ENCODE measurements at regions not wholly inside any gene's neighbourhood (a gene's known extent, or its start where the extent isn't known, plus 50 kb on each side); places are given as distances from the start of the nearest gene placed in this dataset.
A peak's percentile ranks its signal among the peaks of the same experiment; 100 is the strongest.

DNA sequence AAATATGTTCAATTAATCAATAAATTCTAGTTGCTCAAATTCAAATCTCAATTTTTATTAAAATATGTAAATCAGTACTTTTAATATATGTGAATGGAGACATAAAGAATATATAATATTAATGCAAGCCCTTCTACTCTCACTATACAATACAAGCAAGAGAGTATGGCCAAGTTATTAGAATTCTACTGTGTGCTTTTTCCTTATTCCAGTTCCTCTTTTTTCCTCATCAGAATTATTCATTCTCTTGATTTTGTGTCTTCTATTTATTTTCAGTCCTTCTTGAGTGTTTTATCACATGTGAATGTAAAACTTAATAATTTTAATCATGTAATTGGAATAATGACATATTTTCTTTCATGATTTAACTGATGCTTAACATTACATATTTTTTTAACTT is 276.8 kb downstream of the PCDH20 start:
- POLR2A ChIA-PET: no interaction called here

DNA sequence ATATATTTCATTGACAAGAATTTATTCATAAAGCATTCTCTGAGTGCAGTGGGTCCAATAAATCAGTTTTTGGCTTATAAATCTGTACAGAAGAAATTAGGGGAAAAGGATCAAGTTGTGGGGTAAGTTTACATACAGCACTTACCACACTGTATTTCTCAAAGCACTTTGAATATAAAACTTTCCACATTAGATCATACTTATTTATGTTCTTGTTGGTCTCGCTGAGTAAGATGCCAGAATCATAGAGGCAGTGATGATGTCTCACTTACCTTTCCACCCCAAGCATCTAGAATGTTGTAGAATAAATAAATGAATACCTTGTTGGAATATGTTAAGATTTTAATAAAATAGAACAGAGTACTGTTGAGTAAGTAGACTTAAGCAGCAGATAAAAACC is 279.1 kb downstream of the PCDH20 start:
- BruUV-seq (replicated peaks): no TSS peak
- H3K36me3 ChIP-seq (ENCODE audit: control insufficient read depth in 2 of 2, insufficient read depth in 2 of 2, low read length in 1 of 2): no peaks in the 10 kb centered on the region
- DNase-seq (ENCODE audit: low read depth, low spot score): no peak
- H3K4me3 ChIP-seq: no peak overlapping the region
- SMC1A ChIA-PET (ENCODE audit: uncharacterized antibody, unreplicated experiment): interaction anchor here (0.9 to 1.1 kb wide), 2 partner anchors 13 to 33 kb away, joined by 3 read pairs; no protein-coding TSS in a partner anchor
- WGBS (ENCODE audit: insufficient coverage, insufficient replicate concordance, low lambda C conversion rate, missing lambda C conversion rate): 5% methylated on average over 1 of the region's 1 CpG
- POLR2A ChIA-PET: no interaction called here
- RAD21 ChIA-PET (ENCODE audit: unreplicated experiment): no interaction called here
- no peak overlapping the region for H3K27ac ChIP-seq (ENCODE audit: control insufficient read depth, insufficient read depth)
- H3K9ac ChIP-seq (ENCODE audit: control insufficient read depth, insufficient read depth, low read length): no peak overlapping the region
- no peaks in the 10 kb centered on the region for H3K4me1 ChIP-seq (ENCODE audit: control insufficient read depth, insufficient read depth, low read length)
- no peaks in the 10 kb centered on the region for H3K9me3 ChIP-seq (replicated peaks; ENCODE audit: control insufficient read depth, insufficient read depth, low read length)
- in situ Hi-C loops (cut with MboI): no loop called here
- no peak for FAIRE-seq
- no peaks in the 10 kb centered on the region for H4K20me1 ChIP-seq (ENCODE audit: control insufficient read depth, insufficient read depth)
- intact Hi-C loops (cut with micrococcal nuclease; ENCODE audit: unreplicated experiment): loop anchor here (10.0 kb wide), 1 partner anchor 268 kb away; no protein-coding TSS in a partner anchor
- ATAC-seq: no peak
- H3K79me2 ChIP-seq (ENCODE audit: control insufficient read depth, insufficient read depth, low read length): no peaks in the 10 kb centered on the region
- H3K4me2 ChIP-seq (ENCODE audit: control insufficient read depth, insufficient read depth): no peak overlapping the region
- no peak overlapping the region for H2AFZ ChIP-seq (ENCODE audit: control insufficient read depth, low read depth, low read length)
- no peaks in the 10 kb centered on the region for H3K27me3 ChIP-seq (replicated peaks in 1 of 2; ENCODE audit: control insufficient read depth in 2 of 2, insufficient read depth in 2 of 2, low read length in 1 of 2)
- CTCF ChIA-PET: interaction anchor here (0.6 kb wide), 1 partner anchor 124 kb away, joined by 3 read pairs; no protein-coding TSS in a partner anchor
- TF ChIP-seq SMARCA5 (IDR thresholded peaks at IDR 0.05) (no peak), RELA (IDR thresholded peaks at IDR 0.05; ENCODE audit: borderline replicate concordance, partially characterized antibody) (no peak), TBL1XR1 (IDR thresholded peaks at IDR 0.05; ENCODE audit: low read depth, low read length) (no peak), EGR1 (IDR thresholded peaks at IDR 0.05; ENCODE audit: borderline replicate concordance in 1 of 2, low read depth in 2 of 2, low read length in 2 of 2) (no peak), YBX1 (IDR thresholded peaks at IDR 0.05) (no peak), LARP7 (IDR thresholded peaks at IDR 0.05) (no peak), CBX5 (IDR thresholded peaks at IDR 0.05; ENCODE audit: low read depth) (no peak), SP1 (IDR thresholded peaks at IDR 0.05; ENCODE audit: low read depth, low read length) (no peak), MXI1 (IDR thresholded peaks at IDR 0.05; ENCODE audit: low read depth, low read length) (no peak), ZZZ3 (IDR thresholded peaks at IDR 0.05; ENCODE audit: control insufficient read depth, insufficient read length, low read depth) (no peak), RCOR1 (conservative IDR thresholded peaks at IDR 0.05; ENCODE audit: low read depth, low read length) (no peak)
- TF ChIP-seq, protein P1, sequence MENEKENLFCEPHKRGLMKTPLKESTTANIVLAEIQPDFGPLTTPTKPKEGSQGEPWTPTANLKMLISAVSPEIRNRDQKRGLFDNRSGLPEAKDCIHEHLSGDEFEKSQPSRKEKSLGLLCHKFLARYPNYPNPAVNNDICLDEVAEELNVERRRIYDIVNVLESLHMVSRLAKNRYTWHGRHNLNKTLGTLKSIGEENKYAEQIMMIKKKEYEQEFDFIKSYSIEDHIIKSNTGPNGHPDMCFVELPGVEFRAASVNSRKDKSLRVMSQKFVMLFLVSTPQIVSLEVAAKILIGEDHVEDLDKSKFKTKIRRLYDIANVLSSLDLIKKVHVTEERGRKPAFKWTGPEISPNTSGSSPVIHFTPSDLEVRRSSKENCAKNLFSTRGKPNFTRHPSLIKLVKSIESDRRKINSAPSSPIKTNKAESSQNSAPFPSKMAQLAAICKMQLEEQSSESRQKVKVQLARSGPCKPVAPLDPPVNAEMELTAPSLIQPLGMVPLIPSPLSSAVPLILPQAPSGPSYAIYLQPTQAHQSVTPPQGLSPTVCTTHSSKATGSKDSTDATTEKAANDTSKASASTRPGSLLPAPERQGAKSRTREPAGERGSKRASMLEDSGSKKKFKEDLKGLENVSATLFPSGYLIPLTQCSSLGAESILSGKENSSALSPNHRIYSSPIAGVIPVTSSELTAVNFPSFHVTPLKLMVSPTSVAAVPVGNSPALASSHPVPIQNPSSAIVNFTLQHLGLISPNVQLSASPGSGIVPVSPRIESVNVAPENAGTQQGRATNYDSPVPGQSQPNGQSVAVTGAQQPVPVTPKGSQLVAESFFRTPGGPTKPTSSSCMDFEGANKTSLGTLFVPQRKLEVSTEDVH (IDR thresholded peaks at IDR 0.05; ENCODE audit: low read depth, partially characterized antibody): no peak

More for the DNA sequence above, 276.8 kb downstream of the PCDH20 start:
- H2AFZ ChIP-seq (ENCODE audit: control insufficient read depth, low read depth, low read length): no peak overlapping the region
- peak; percentile 57; the same call in 1 of the 2 replicates for TF ChIP-seq SPI1 (IDR thresholded peaks at IDR 0.05; ENCODE audit: borderline replicate concordance, insufficient read depth, low read depth, low read length)
- TF ChIP-seq, protein P2, sequence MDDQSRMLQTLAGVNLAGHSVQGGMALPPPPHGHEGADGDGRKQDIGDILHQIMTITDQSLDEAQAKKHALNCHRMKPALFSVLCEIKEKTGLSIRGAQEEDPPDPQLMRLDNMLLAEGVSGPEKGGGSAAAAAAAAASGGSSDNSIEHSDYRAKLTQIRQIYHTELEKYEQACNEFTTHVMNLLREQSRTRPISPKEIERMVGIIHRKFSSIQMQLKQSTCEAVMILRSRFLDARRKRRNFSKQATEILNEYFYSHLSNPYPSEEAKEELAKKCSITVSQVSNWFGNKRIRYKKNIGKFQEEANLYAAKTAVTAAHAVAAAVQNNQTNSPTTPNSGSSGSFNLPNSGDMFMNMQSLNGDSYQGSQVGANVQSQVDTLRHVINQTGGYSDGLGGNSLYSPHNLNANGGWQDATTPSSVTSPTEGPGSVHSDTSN (IDR thresholded peaks at IDR 0.05; ENCODE audit: insufficient replicate concordance, low read depth, low read length): no peak
- H3K4me1 ChIP-seq (ENCODE audit: control insufficient read depth, insufficient read depth, low read length): no peaks in the 10 kb centered on the region
- ChIA-PET RAD21 (ENCODE audit: unreplicated experiment) (no interaction called here), SMC1A (ENCODE audit: uncharacterized antibody, unreplicated experiment) (no interaction called here), CTCF (interaction anchor here (0.6 kb wide), 1 partner anchor 68 kb away, joined by 3 read pairs; no protein-coding TSS in a partner anchor)
- no peak for FAIRE-seq
- H3K36me3 ChIP-seq (ENCODE audit: control insufficient read depth in 2 of 2, insufficient read depth in 2 of 2, low read length in 1 of 2): no peaks in the 10 kb centered on the region
- H4K20me1 ChIP-seq (ENCODE audit: control insufficient read depth, insufficient read depth): no peaks in the 10 kb centered on the region
- no peak overlapping the region for H3K4me2 ChIP-seq (ENCODE audit: control insufficient read depth, insufficient read depth)
- in situ Hi-C loops (cut with MboI) (no loop called here), intact Hi-C loops (cut with micrococcal nuclease; ENCODE audit: unreplicated experiment) (loop anchor here (10.0 kb wide), 1 partner anchor 266 kb away; no protein-coding TSS in a partner anchor)
- DNase-seq (ENCODE audit: low read depth, low spot score): no peak
- no peaks in the 10 kb centered on the region for H3K27me3 ChIP-seq (replicated peaks in 1 of 2; ENCODE audit: control insufficient read depth in 2 of 2, insufficient read depth in 2 of 2, low read length in 1 of 2)
- no TSS peak for BruUV-seq (replicated peaks)
- H3K9me3 ChIP-seq (replicated peaks; ENCODE audit: control insufficient read depth, insufficient read depth, low read length): no peaks in the 10 kb centered on the region
- ATAC-seq: peak; percentile 49; the same call in 1 of the 3 replicates
- no peak overlapping the region for H3K27ac ChIP-seq (ENCODE audit: control insufficient read depth, insufficient read depth)
- H3K79me2 ChIP-seq (ENCODE audit: control insufficient read depth, insufficient read depth, low read length): no peaks in the 10 kb centered on the region
- no peak overlapping the region for H3K9ac ChIP-seq (ENCODE audit: control insufficient read depth, insufficient read depth, low read length)
- H3K4me3 ChIP-seq: no peak overlapping the region

All from GM12878 (cell line).